Ishikawa (cell line): ENCODE measurements at regions not wholly inside any gene's neighbourhood (a gene's known extent, or its start where the extent isn't known, plus 50 kb on each side); places are given as distances from the start of the nearest gene placed in this dataset.
A peak's percentile ranks its signal among the peaks of the same experiment; 100 is the strongest.

Experiments
- CEBPB ChIP-seq: IDR thresholded peaks from 2 replicates; pipeline ENCODE4 v1.6.1; 2012
- CREB1 ChIP-seq: IDR thresholded peaks from 2 replicates; pipeline ENCODE4 v1.6.1; 2012; ENCODE audit warnings: low read depth
- EGR1 ChIP-seq: IDR thresholded peaks from 2 replicates; pipeline ENCODE4 v1.6.1; 2012
- EP300 ChIP-seq: IDR thresholded peaks from 2 replicates; pipeline ENCODE4 v1.6.1; 2012; ENCODE audit warnings: borderline replicate concordance
- FOXM1 ChIP-seq: IDR thresholded peaks from 2 replicates; pipeline ENCODE4 v1.6.1; 2012; ENCODE audit warnings: low read depth, borderline replicate concordance
- MAX ChIP-seq: IDR thresholded peaks from 2 replicates; pipeline ENCODE4 v1.6.1; 2012
- NFIC ChIP-seq: IDR thresholded peaks from 2 replicates; pipeline ENCODE4 v1.6.1; 2012
- RAD21 ChIP-seq: IDR thresholded peaks from 2 replicates; pipeline ENCODE4 v1.6.1; 2012; ENCODE audit warnings: low read depth
- REST ChIP-seq: IDR thresholded peaks from 2 replicates; pipeline ENCODE4 v1.6.1; 2012; ENCODE audit warnings: low read depth, mild to moderate bottlenecking
- TAF1 ChIP-seq: IDR thresholded peaks from 2 replicates; pipeline ENCODE4 v1.6.1; 2012; ENCODE audit warnings: low read depth, mild to moderate bottlenecking
- TCF12 ChIP-seq: IDR thresholded peaks from 2 replicates; pipeline ENCODE4 v1.6.1; 2012; ENCODE audit warnings: low read depth
- TEAD4 ChIP-seq: IDR thresholded peaks from 2 replicates; pipeline ENCODE4 v1.6.1; 2012
- USF1 ChIP-seq: IDR thresholded peaks from 2 replicates; pipeline ENCODE4 v1.6.1; 2012
- YY1 ChIP-seq: IDR thresholded peaks from 2 replicates; pipeline ENCODE4 v1.6.1; 2012; ENCODE audit warnings: low read depth
- ZBTB7A ChIP-seq: IDR thresholded peaks from 2 replicates; pipeline ENCODE4 v1.6.1; 2012; ENCODE audit warnings: low read depth

- TF ChIP-seq RAD21 (no peak), EGR1 (no peak), TCF12 (no peak), TAF1 (no peak), ZBTB7A (no peak), USF1 (no peak), EP300 (no peak), CREB1 (no peak), YY1 (no peak), MAX (no peak)
These were observed 93.5 kb downstream of the RPS12 start for GRCh38 chr6:132907914-132908313.

GRCh38 chr6:132909742-132910141 is 95.4 kb downstream of the RPS12 start:
- no peak for TF ChIP-seq NFIC
- TF ChIP-seq USF1, result no peak
- no peak for TF ChIP-seq RAD21
- TF ChIP-seq TAF1, result no peak
- TF ChIP-seq FOXM1, result no peak
- no peak for TF ChIP-seq ZBTB7A
- no peak for TF ChIP-seq CREB1
- TF ChIP-seq CEBPB, result no peak
- TF ChIP-seq EP300, result no peak
- TF ChIP-seq MAX, result no peak
- no peak for TF ChIP-seq REST
- no peak for TF ChIP-seq TEAD4

- TF ChIP-seq CREB1 (no peak), MAX (no peak), RAD21 (no peak), CEBPB (no peak), ZBTB7A (no peak), TEAD4 (no peak), YY1 (no peak), TCF12 (no peak), EP300 (no peak), USF1 (no peak), NFIC (no peak), TAF1 (no peak), EGR1 (no peak), FOXM1 (no peak), REST (no peak)
These were observed 96.4 kb downstream of the RPS12 start for GRCh38 chr6:132910759-132911158.

GRCh38 chr6:132919045-132919860 is 104.9 kb downstream of the RPS12 start:
- TF ChIP-seq FOXM1, result no peak
- TF ChIP-seq TEAD4, result 0 out of 2 replicates have a peak, but pooled peaks have one; percentile 10
- no peak for TF ChIP-seq TCF12
- peak; percentile 50 for TF ChIP-seq CEBPB

GRCh38 chr6:132927713-132928112 is 113.3 kb downstream of the RPS12 start:
- TF ChIP-seq TAF1 (no peak), EP300 (no peak), TEAD4 (no peak), EGR1 (no peak), ZBTB7A (no peak), FOXM1 (no peak), REST (no peak), YY1 (no peak), MAX (no peak), TCF12 (no peak), NFIC (no peak), USF1 (no peak), CREB1 (no peak), CEBPB (no peak)
